Thyroid gland (tissue), 4 donors: ENCODE measurements at regions not wholly inside any gene's neighbourhood (a gene's known extent, or its start where the extent isn't known, plus 50 kb on each side); places are given as distances from the start of the nearest gene placed in this dataset.
"Not testable (repeated sequence)": the region's sequence is repeated elsewhere in the genome, so short reads cannot be mapped to it uniquely, and the experiment has no call there.

ENCODE experiments used
- DNase-seq, 2 donors: peaks; one replicate each; pipeline ENCODE4 v3.0.0-alpha.2; 2019
- H3K27ac ChIP-seq, 3 donors: fragments of 200-600 bp; sonication (generic); 1 replicate in 2 of 3; 2 replicates in 1 of 3; pipeline ENCODE4 v1.5.1; 2016 to 2019; ENCODE audit warnings: mild to moderate bottlenecking in 1 of 3, moderate library complexity in 1 of 3
- H3K27me3 ChIP-seq: fragments of 200-600 bp; sonication (generic); one replicate; pipeline ENCODE4 v1.5.1; 2019
- H3K36me3 ChIP-seq, 2 donors: fragments of 200-600 bp; sonication (generic); one replicate each; pipeline ENCODE4 v1.5.1; 2016 to 2019
- H3K4me1 ChIP-seq, 2 donors: fragments of 200-600 bp; sonication (generic); one replicate each; pipeline ENCODE4 v1.5.1; 2017 to 2019
- H3K4me3 ChIP-seq, 3 donors: fragments of 200-600 bp; sonication (generic); replicated peaks in 1 of 3; 1 replicate in 2 of 3; 2 replicates in 1 of 3; pipeline ENCODE4 v1.5.1; 2016; ENCODE audit warnings: mild to moderate bottlenecking in 1 of 3
- H3K9me3 ChIP-seq: fragments of 200-600 bp; sonication (generic); one replicate; pipeline ENCODE4 v1.5.1; 2017
- POLR2A ChIP-seq, 2 donors: fragments of 450-650 bp; IDR thresholded peaks; one replicate each; pipeline ENCODE4 v1.6.1; 2017; ENCODE audit warnings: antibody characterized with exemption in 2 of 2, mild to moderate bottlenecking in 2 of 2, moderate library complexity in 1 of 2
- WGBS, 2 donors: methylation state at CpG; one replicate each; pipeline ENCODE4 v1.1.5; 2017; 5-methylcytosine and 5-hydroxymethylcytosine counted together
- intact Hi-C: fragments of 100-400 bp; cut with DNase I; formaldehyde crosslinking; loops from one replicate; pipeline ENCODE4 v1.15.1; 2023
- TF ChIP-seq, protein P1 (sequence below), 6 experiments: fragments of 200-600 bp in 3 of 6; fragments of 450-650 bp in 3 of 6; sonication (generic) in 3 of 6; IDR thresholded peaks; one replicate each; pipeline ENCODE4 v1.5.1; 2016 to 2019; ENCODE audit warnings: antibody characterized with exemption in 6 of 6, mild to moderate bottlenecking in 2 of 6, inconsistent platforms in 1 of 6, moderate library complexity in 1 of 6

- no peak overlapping the region for H3K27ac ChIP-seq
- peak in 1 of 2 donors; percentile 29 for DNase-seq
- no peaks in the 10 kb centered on the region for H3K36me3 ChIP-seq
- H3K9me3 ChIP-seq, result no peaks in the 10 kb centered on the region
- H3K27me3 ChIP-seq, result no peaks in the 10 kb centered on the region
- 48 to 68% methylated on average over 20 to 36 of the region's 105 CpGs for WGBS, 2 donors
- intact Hi-C loops, result no loop called here
- H3K4me1 ChIP-seq, result no peaks in the 10 kb centered on the region
- no peak overlapping the region for H3K4me3 ChIP-seq
- TF ChIP-seq, protein P1, sequence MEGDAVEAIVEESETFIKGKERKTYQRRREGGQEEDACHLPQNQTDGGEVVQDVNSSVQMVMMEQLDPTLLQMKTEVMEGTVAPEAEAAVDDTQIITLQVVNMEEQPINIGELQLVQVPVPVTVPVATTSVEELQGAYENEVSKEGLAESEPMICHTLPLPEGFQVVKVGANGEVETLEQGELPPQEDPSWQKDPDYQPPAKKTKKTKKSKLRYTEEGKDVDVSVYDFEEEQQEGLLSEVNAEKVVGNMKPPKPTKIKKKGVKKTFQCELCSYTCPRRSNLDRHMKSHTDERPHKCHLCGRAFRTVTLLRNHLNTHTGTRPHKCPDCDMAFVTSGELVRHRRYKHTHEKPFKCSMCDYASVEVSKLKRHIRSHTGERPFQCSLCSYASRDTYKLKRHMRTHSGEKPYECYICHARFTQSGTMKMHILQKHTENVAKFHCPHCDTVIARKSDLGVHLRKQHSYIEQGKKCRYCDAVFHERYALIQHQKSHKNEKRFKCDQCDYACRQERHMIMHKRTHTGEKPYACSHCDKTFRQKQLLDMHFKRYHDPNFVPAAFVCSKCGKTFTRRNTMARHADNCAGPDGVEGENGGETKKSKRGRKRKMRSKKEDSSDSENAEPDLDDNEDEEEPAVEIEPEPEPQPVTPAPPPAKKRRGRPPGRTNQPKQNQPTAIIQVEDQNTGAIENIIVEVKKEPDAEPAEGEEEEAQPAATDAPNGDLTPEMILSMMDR (IDR thresholded peaks at IDR 0.05), result no peak
- TF ChIP-seq POLR2A (IDR thresholded peaks at IDR 0.05), result no peak
Observed at GRCh38 chr18:14999085-14999975, 251.4 kb downstream of the ANKRD30B start.

- H3K27ac ChIP-seq, H3K4me1 ChIP-seq, H3K27me3 ChIP-seq, intact Hi-C loops, H3K4me3 ChIP-seq, H3K9me3 ChIP-seq, H3K36me3 ChIP-seq: not testable (repeated sequence)
- WGBS, 2 donors, result 73 to 80% methylated on average over 5 to 25 of the region's 54 CpGs
- peak in 1 of 2 donors; percentile 20 for DNase-seq
- TF ChIP-seq, protein P1 (IDR thresholded peaks at IDR 0.05), result peak in 1 of 6 experiments; percentile 34
Observed at GRCh38 chr18:15000119-15001037, 252.4 kb downstream of the ANKRD30B start.

DNA sequence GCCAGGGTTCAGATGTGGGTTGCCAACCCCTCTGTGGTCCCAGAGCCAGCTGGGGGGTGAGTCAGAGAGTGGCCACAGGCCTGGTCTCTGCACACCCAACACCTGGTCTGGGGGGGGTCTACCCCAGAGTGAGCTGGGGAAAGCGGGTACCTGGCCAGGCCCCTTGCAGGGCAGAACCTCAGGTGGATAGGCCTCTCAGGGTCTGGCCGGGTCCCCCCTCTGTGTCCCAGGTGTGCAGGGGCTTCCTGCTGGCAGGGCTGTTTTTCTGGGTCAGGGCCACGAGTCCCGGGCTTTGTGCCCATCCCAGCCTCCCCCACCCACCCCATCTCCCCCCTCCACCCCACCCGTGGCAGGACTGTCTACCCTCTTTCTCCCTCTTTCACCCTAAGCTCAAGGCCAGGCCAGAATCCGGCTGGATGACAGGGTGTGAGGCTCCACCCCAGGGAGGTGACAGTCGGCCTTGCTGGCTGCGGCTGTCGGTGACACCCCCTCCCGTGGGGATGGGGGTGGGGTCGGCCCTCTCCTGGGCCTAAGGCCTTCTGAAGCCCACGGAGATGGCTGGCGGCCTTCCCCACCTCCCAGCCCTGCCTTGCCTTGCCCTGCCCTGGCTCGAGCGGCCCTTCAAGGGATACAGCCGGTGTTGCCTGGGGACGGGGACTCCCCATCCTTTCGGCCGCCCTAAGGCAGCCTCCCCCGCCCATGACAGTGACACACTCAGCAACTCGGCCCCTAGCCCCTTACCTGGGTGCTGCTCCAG lies 253.2 kb downstream of the ANKRD30B start:
- DNase-seq, H3K36me3 ChIP-seq, H3K27ac ChIP-seq, H3K4me3 ChIP-seq, H3K27me3 ChIP-seq, intact Hi-C loops, H3K4me1 ChIP-seq, H3K9me3 ChIP-seq: not testable (repeated sequence)
- 88% methylated on average over 4 to 17 of the region's 21 CpGs for WGBS, 2 donors

DNA sequence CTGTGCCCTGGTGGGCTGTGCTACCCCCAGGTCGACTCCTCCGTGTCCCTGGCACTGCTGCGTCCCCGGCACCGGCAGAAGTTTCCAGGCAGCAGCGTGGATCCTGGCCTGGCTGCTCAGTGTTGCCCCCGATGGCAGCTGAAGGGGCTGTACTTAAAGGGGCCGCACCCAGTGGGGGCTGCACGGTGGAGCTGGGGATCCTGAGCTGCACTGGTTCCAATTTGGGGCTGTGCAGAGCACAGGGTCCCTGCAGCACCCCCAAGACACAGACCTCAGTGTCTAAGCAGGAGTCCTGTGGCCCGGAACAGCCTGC lies 253.8 kb downstream of the ANKRD30B start:
- DNase-seq, H3K4me1 ChIP-seq, intact Hi-C loops, H3K36me3 ChIP-seq, H3K27me3 ChIP-seq, H3K4me3 ChIP-seq, H3K9me3 ChIP-seq, H3K27ac ChIP-seq: not testable (repeated sequence)
- 74 to 95% methylated on average over 7 to 10 of the region's 10 CpGs for WGBS, 2 donors

DNA sequence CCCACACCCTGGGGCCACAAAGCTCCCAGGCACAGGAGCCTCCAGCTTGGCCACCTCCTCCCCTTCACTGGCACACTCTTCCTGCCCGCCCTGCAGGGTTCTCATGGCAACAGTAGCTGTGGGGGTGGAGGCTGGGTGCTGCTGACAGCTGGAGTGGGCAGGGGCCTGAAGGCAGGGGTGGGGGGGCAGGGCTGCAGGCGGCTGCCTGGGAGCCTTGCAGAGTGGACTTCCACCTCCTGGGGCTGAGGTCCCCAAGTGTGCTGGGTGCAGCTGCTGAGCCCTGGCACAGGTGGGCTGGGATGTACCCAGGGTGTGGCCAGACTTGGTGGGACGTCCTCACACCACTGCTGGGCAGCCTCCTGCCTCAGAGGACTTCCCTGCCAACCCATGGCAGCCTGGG lies 254.8 kb downstream of the ANKRD30B start:
- H3K9me3 ChIP-seq, H3K36me3 ChIP-seq, intact Hi-C loops, H3K4me3 ChIP-seq, H3K27me3 ChIP-seq, H3K4me1 ChIP-seq, H3K27ac ChIP-seq, DNase-seq: not testable (repeated sequence)
- 80% methylated on average over 1 of the region's 3 CpGs; no CpG with 5 or more reads in 1 of the 2 donors for WGBS, 2 donors

GRCh38 chr18:15003231-15003630 lies 255.3 kb downstream of the ANKRD30B start:
- WGBS, 2 donors, result 64 to 100% methylated on average over 2 to 3 of the region's 12 CpGs
- H3K27me3 ChIP-seq, H3K27ac ChIP-seq, DNase-seq, H3K4me3 ChIP-seq, intact Hi-C loops, H3K36me3 ChIP-seq, H3K9me3 ChIP-seq, H3K4me1 ChIP-seq: not testable (repeated sequence)

GRCh38 chr18:15003636-15004269 lies 255.8 kb downstream of the ANKRD30B start:
- H3K4me3 ChIP-seq, H3K27ac ChIP-seq, intact Hi-C loops, H3K36me3 ChIP-seq, H3K9me3 ChIP-seq, H3K27me3 ChIP-seq, H3K4me1 ChIP-seq, DNase-seq: not testable (repeated sequence)
- 85 to 89% methylated on average over 6 to 12 of the region's 18 CpGs for WGBS, 2 donors

- 92 to 97% methylated on average over 8 to 11 of the region's 22 CpGs for WGBS, 2 donors
- H3K36me3 ChIP-seq, H3K27me3 ChIP-seq, H3K4me1 ChIP-seq, H3K27ac ChIP-seq, DNase-seq, H3K9me3 ChIP-seq, H3K4me3 ChIP-seq, intact Hi-C loops: not testable (repeated sequence)
Observed at GRCh38 chr18:15004270-15004973, 256.4 kb downstream of the ANKRD30B start.
